ENCODE measurements at regions not wholly inside any gene's neighbourhood (a gene's known extent, or its start where the extent isn't known, plus 50 kb on each side); places are given as distances from the start of the nearest gene placed in this dataset.
A peak's percentile ranks its signal among the peaks of the same experiment; 100 is the strongest.

DNA sequence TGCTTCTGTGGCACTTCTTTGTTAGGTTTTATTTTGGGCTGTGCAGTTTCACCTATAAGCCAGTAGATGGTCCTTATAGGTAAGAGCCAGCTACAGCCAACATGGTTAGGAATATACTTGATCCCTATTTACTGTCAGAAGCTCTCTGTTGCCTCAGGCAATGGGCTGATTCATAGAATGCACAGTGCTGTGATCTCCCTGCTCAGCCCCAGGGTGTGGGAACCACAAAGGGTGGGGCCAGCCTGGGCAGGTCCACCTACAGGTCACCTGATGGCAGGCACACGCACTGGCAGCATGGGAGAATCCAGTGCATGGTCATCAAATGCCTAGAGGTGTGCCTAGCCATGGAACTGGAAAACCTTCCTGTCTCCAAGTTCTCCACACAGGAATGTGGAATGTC is 191.9 kb downstream of the MOXD1 start:
- peak; percentile 12 for DNase-seq (ENCODE audit: low read depth)
- Histone ChIP-seq H3K4me3 (ENCODE audit: low read depth, low read length) (no peak overlapping the region), H3K27me3 (ENCODE audit: control insufficient read depth, insufficient read depth, low read length) (no peaks in the 10 kb centered on the region), H3K36me3 (ENCODE audit: control insufficient read depth, insufficient read depth, low read length) (no peaks in the 10 kb centered on the region)
- TF ChIP-seq CTCF (IDR thresholded peaks at IDR 0.05; ENCODE audit: insufficient read depth, low read length, poor library complexity, severe bottlenecking), result no peak

GRCh38 chr6:132207991-132208390 is 193.3 kb downstream of the MOXD1 start:
- no peak for TF ChIP-seq CTCF (IDR thresholded peaks at IDR 0.05; ENCODE audit: insufficient read depth, low read length, poor library complexity, severe bottlenecking)
- no peaks in the 10 kb centered on the region for H3K36me3 ChIP-seq (ENCODE audit: control insufficient read depth, insufficient read depth, low read length)
- H3K4me3 ChIP-seq (ENCODE audit: low read depth, low read length), result no peak overlapping the region
- no peak for DNase-seq (ENCODE audit: low read depth)
- no peaks in the 10 kb centered on the region for H3K27me3 ChIP-seq (ENCODE audit: control insufficient read depth, insufficient read depth, low read length)

- Histone ChIP-seq H3K27me3 (ENCODE audit: control insufficient read depth, insufficient read depth, low read length) (no peaks in the 10 kb centered on the region), H3K36me3 (ENCODE audit: control insufficient read depth, insufficient read depth, low read length) (no peaks in the 10 kb centered on the region), H3K4me3 (ENCODE audit: low read depth, low read length) (no peak overlapping the region)
- DNase-seq (ENCODE audit: low read depth), result peak; percentile 82
- TF ChIP-seq CTCF (IDR thresholded peaks at IDR 0.05; ENCODE audit: insufficient read depth, low read length, poor library complexity, severe bottlenecking), result no peak
These were observed 195.3 kb downstream of the MOXD1 start for GRCh38 chr6:132205946-132206345.

GRCh38 chr6:132204591-132204990 is 196.7 kb downstream of the MOXD1 start:
- DNase-seq (ENCODE audit: low read depth), result no peak
- no peaks in the 10 kb centered on the region for H3K36me3 ChIP-seq (ENCODE audit: control insufficient read depth, insufficient read depth, low read length)

DNA sequence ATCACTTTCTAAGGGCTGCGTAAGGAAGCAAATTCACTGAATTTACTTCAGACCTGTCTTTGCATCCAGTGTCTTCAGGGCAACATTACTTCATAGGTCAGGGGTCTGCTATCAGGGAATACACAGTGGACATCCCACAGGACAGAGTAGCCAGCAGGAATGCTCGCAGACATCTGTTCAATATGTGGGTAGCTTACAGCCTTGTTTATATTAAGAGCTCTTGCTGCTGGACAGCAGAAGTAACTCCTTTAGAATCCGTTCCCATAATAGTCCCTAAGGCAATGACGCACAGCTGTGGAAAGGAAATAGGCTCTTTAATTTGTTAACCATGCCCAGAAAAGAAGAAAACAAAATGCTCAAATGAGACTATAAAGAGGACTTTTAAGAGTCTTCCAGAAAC is 198.7 kb downstream of the MOXD1 start:
- no peak for TF ChIP-seq CTCF (IDR thresholded peaks at IDR 0.05; ENCODE audit: insufficient read depth, low read length, poor library complexity, severe bottlenecking)
- H3K4me3 ChIP-seq (ENCODE audit: low read depth, low read length), result no peak overlapping the region
- H3K36me3 ChIP-seq (ENCODE audit: control insufficient read depth, insufficient read depth, low read length), result no peaks in the 10 kb centered on the region
- peak; percentile 23 for DNase-seq (ENCODE audit: low read depth)
- H3K27me3 ChIP-seq (ENCODE audit: control insufficient read depth, insufficient read depth, low read length), result no peaks in the 10 kb centered on the region

More at GRCh38 chr6:132204591-132204990, 196.7 kb downstream of the MOXD1 start:
- Histone ChIP-seq H3K27me3 (ENCODE audit: control insufficient read depth, insufficient read depth, low read length) (no peaks in the 10 kb centered on the region), H3K4me3 (ENCODE audit: low read depth, low read length) (no peak overlapping the region)
- TF ChIP-seq CTCF (IDR thresholded peaks at IDR 0.05; ENCODE audit: insufficient read depth, low read length, poor library complexity, severe bottlenecking), result no peak

- Histone ChIP-seq H3K27me3 (ENCODE audit: control insufficient read depth, insufficient read depth, low read length) (no peaks in the 10 kb centered on the region), H3K4me3 (ENCODE audit: low read depth, low read length) (no peak overlapping the region), H3K36me3 (ENCODE audit: control insufficient read depth, insufficient read depth, low read length) (no peaks in the 10 kb centered on the region)
- no peak for TF ChIP-seq CTCF (IDR thresholded peaks at IDR 0.05; ENCODE audit: insufficient read depth, low read length, poor library complexity, severe bottlenecking)
- DNase-seq (ENCODE audit: low read depth), result no peak
These were observed 201.9 kb downstream of the MOXD1 start for GRCh38 chr6:132199343-132199742.

Data from kidney epithelial cell (primary cell).